OCI-LY7 (cell line): ENCODE measurements at regions not wholly inside any gene's neighbourhood (a gene's known extent, or its start where the extent isn't known, plus 50 kb on each side); places are given as distances from the start of the nearest gene placed in this dataset.

ENCODE experiments used
- EZH2phosphoT487 ChIP-seq: fragments of 200-600 bp; sonication (generic); IDR thresholded peaks from 2 replicates; pipeline ENCODE4 v1.6.1; 2018; ENCODE audit warnings: low read depth, borderline replicate concordance, mild to moderate bottlenecking, mixed run types, antibody characterized with exemption, low read length, moderate library complexity, mixed read lengths
- TF ChIP-seq, protein P1 (sequence below): fragments of 200-600 bp; sonication (generic); conservative IDR thresholded peaks from 2 replicates; pipeline ENCODE4 v1.5.1; 2014; ENCODE audit warnings: mild to moderate bottlenecking, antibody characterized with exemption, low read length, moderate library complexity, mixed read lengths

DNA sequence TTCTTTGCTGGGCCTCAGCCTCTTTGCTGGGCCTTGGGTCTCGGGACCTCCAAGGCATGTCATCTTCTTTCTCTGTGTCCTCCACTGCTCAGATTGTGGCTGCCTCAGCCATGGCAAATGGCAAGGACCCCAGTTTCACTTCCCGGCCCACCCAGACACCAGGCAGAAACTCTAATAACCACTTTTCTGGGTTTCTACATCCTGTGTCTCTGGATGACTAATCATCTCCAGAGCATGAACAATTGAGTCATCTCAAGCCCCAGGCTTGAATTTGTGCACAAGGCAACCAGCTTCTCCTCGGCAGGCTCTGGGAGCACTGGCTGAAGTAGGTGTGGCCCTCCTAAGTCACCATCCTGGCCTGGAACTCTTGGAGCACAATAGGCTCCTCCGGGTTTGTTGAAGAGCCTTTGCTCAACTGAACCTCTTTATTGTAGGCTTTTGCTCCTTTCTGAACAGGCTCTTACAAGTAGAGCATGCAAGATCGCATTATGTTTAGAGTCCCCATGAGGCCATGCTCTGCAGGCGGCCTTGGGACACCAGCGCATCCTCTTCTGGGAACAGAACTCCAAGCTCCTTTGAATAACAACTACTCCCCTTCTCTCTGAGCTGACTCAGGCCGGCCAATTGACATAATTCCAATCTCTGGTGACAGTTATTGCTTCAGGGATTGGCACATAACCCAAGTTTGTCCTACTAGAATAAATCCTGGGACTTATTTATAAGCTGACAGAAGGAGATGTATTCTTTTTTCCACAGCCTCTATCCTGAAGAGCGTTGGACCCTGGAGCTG is 218.1 kb downstream of the WDR11 start:
- TF ChIP-seq, protein P1, sequence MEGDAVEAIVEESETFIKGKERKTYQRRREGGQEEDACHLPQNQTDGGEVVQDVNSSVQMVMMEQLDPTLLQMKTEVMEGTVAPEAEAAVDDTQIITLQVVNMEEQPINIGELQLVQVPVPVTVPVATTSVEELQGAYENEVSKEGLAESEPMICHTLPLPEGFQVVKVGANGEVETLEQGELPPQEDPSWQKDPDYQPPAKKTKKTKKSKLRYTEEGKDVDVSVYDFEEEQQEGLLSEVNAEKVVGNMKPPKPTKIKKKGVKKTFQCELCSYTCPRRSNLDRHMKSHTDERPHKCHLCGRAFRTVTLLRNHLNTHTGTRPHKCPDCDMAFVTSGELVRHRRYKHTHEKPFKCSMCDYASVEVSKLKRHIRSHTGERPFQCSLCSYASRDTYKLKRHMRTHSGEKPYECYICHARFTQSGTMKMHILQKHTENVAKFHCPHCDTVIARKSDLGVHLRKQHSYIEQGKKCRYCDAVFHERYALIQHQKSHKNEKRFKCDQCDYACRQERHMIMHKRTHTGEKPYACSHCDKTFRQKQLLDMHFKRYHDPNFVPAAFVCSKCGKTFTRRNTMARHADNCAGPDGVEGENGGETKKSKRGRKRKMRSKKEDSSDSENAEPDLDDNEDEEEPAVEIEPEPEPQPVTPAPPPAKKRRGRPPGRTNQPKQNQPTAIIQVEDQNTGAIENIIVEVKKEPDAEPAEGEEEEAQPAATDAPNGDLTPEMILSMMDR, result no peak
- TF ChIP-seq EZH2phosphoT487, result no peak
